ENCODE measurements at regions not wholly inside any gene's neighbourhood (a gene's known extent, or its start where the extent isn't known, plus 50 kb on each side); places are given as distances from the start of the nearest gene placed in this dataset.

DNA sequence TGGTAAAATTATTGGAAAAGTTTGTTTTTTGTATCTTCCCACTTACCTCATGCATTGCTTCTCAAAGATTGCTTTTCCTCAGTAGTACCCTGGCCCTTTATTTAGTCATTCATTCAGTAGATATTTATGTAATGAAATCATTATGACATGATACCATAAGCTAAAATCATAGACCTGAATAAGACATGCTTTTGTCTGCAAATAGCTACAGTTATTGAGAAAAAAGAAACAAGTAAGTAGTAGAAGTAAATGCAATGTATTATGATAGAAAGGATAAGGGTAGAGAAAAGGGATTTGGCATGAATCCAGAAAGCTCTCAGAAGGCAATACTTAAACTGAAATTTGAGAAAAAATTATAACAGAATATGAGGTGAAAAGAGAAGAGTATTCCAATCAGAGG, 352.5 kb downstream of the GPM6A start:
- intact Hi-C loops (cut with micrococcal nuclease): no loop called here
- DNase-seq: no peak
- ATAC-seq: no peak

- ATAC-seq: no peak
- intact Hi-C loops (cut with micrococcal nuclease): no loop called here
Measured at GRCh38 chr4:175460414-175460813, 351.6 kb downstream of the GPM6A start.

DNA sequence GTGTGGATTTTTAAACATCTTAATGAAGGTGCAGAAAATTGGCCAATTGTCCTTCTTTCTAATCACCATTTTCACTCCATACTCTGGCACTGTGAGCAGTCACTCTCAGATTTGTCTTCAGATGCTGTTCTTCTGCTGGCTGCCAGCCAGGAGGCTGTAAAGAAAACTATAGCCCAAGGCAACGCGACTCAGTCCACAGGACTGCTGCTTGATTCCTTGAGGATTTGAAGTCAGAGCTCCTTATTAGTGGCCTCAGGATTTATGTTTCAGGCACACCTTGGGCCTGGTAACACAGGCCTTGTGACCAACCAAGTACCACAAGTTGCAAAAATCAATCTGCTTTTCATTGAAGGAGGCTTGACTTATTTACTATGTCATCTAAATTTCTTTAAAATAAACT, 342.6 kb downstream of the GPM6A start:
- intact Hi-C loops (cut with micrococcal nuclease): no loop called here
- DNase-seq: no peak
- ATAC-seq: no peak

More at GRCh38 chr4:175460414-175460813, 351.6 kb downstream of the GPM6A start:
- DNase-seq: no peak

- intact Hi-C loops (cut with micrococcal nuclease): no loop called here
- ATAC-seq: no peak
- DNase-seq: no peak
Measured at GRCh38 chr4:175470131-175470530, 341.9 kb downstream of the GPM6A start.

GRCh38 chr4:175480404-175480803, 331.7 kb downstream of the GPM6A start:
- intact Hi-C loops (cut with micrococcal nuclease): no loop called here
- DNase-seq (no peak), ATAC-seq (no peak)

- DNase-seq: no peak
- intact Hi-C loops (cut with micrococcal nuclease): no loop called here
- ATAC-seq: no peak
Measured at GRCh38 chr4:175499735-175500352, 312.2 kb downstream of the GPM6A start.

DNA sequence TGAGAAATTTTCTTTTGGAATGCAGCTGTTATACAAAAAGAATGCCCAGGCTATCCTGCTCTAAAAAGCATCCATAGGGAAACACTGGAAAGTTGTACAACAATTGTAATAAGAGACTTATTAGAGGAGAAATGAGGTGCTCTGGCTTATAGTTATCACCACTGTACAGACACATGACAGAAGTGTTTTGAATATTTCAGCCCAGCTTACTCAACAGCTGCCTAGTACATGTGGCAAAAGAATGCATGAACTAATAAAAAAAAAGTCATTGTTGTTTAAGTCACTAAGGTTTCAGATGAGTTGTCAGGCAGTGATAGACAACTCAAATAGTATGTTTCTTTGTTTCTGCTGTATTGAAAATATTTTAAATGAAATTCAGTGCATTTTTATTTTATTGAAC, 307.7 kb downstream of the GPM6A start:
- ATAC-seq: no peak
- intact Hi-C loops (cut with micrococcal nuclease): no loop called here
- no peak for DNase-seq

- ATAC-seq (no peak), DNase-seq (no peak)
- intact Hi-C loops (cut with micrococcal nuclease): no loop called here
Measured at GRCh38 chr4:175509320-175509719, 302.7 kb downstream of the GPM6A start.

DNA sequence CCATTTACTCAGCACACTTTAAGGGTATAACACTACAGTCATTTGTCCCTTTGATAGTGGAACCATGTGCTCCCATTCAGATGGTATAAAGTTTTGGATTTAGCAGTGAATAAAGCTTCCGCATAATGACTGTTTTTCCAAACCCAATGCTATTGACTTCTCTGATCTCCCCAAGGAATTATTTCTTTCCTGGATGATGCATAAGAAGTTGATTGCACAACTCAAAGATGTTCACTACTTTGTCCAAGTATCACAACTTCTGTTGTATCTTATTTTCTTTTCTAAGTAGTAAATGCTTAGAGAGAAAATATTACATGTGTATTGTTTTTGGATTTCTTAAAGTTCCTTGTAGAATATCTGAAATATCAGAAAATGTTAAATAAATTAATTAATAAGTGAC, 300.2 kb downstream of the GPM6A start:
- intact Hi-C loops (cut with micrococcal nuclease): no loop called here
- ATAC-seq (no peak), DNase-seq (no peak)

GRCh38 chr4:175514174-175514573, 297.9 kb downstream of the GPM6A start:
- no peak for ATAC-seq
- intact Hi-C loops (cut with micrococcal nuclease): no loop called here
- DNase-seq: no peak

DNA sequence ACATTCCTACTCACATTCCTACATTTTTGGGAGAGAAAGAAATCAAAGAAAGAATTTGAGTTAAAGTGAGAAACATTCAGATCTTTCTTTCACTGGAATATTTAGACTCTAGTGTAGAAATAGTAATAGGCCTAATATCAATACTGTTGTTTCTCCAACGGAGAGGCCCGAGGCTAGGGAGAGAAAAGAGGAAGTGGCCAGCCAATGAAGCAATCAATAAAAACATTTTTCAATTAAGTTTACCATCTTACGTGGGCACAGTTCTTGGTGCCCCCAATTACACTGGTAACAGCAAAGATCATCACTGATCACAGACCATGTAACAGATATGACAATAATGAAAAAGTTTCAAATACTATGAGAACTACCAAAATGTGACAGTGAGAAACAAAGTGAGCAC, 281.4 kb downstream of the GPM6A start:
- intact Hi-C loops (cut with micrococcal nuclease): no loop called here
- ATAC-seq: no peak

DNA sequence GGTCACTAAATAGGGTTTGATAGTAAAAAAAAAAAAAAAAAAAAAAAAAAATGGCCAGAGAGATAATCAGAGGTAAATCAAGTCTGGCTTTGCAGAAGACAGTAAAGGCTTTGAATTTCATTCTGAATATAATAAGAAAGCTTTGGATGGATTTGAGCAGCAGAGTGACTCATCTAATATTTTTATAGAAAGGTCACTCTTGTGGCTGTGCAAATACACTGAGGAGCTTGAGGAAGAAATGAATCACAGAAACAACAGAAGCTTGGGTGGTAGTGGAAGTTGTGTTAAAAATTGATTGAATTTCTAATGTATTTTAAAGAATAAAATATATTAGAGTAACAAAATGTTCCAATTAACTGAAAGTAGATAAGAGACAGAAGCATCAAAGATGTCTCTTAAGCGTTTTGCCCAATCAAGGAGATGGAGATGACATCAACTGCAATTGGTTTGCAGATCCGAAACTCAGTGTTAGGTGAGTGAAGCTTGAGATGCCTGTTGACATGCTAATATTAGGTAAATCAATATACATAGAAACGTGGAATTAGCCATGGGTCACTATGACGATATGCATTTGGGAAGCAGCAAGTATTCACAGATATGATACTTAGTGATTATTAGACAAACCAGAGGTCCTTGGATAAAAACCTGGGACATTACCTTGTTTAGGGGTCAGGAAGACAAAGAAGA, 280.5 kb downstream of the GPM6A start:
- ATAC-seq: no peak
- intact Hi-C loops (cut with micrococcal nuclease): no loop called here
- DNase-seq: no peak

More for the DNA sequence above, 281.4 kb downstream of the GPM6A start:
- DNase-seq: no peak

GRCh38 chr4:175536852-175537453, 275.1 kb downstream of the GPM6A start:
- no peak for ATAC-seq
- DNase-seq: no peak
- intact Hi-C loops (cut with micrococcal nuclease): loop anchor here (5.0 kb wide), 1 partner anchor 775 kb away; no protein-coding TSS in a partner anchor

GRCh38 chr4:175539498-175539897, 272.6 kb downstream of the GPM6A start:
- ATAC-seq: no peak

DNA sequence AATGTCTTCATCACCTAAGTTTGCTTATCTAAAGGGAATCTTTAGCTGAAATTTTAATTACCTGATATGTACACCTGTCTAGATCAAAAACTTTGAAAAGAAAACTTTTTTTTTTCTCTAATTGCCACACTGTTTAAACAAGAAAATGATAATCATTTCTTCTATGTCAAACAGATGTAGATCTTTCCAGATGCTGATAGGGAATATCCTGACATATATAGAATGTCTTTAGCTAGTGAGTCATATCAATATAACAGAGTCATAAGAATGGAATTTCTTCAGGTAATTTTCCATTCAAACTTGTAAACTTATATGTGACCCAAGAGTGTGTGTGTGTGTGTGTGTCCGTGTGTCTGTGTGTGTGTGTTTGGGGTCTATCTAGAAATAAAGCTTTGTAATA, 271.9 kb downstream of the GPM6A start:
- DNase-seq: no peak
- no peak for ATAC-seq
- intact Hi-C loops (cut with micrococcal nuclease): no loop called here

More at GRCh38 chr4:175539498-175539897, 272.6 kb downstream of the GPM6A start:
- intact Hi-C loops (cut with micrococcal nuclease): loop anchor here (5.0 kb wide), 1 partner anchor 777 kb away; no protein-coding TSS in a partner anchor
- no peak for DNase-seq

DNA sequence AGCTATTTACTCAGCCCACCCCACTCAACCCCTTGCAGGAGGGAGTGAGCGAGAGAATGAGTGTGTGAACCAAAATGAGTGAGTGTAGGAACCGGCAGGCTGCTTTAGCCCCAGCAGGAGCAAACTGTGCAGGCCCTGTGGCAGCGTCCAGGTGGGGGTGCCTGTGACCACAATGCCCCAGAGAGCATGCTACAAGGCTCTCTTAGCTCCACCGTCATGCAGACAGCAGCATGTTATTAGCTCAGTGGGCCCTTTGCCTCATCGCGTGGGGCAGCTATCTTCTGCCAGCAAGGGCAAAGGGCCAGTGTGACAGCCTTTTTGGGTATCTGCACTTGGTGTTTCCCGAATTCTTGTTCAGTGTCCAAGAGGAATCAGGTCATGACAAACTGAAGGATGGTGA, 271.3 kb downstream of the GPM6A start:
- intact Hi-C loops (cut with micrococcal nuclease): no loop called here
- DNase-seq (no peak), ATAC-seq (no peak)

GRCh38 chr4:175542786-175543185, 269.3 kb downstream of the GPM6A start:
- ATAC-seq (peak; percentile 63), DNase-seq (no peak)
- intact Hi-C loops (cut with micrococcal nuclease): no loop called here

DNA sequence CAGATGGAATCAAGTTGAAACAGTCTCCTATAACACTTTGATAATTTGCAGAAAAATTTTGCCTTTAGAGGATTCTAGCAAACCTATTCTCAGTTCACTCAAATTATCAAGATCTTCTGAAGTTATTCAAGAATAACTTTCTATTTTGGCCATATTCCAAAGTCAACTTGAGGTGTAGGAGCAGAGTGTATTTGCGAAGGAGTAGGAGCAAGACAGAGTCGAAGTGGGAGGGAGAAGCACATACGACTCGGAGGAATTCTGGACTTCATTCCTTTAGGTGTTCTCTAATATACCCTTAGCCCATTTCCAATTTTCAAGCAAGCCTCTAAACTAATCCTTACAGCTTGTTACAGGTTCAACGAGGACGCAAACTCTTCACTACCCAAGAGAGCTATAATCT, 252.9 kb downstream of the GPM6A start:
- no peak for DNase-seq
- intact Hi-C loops (cut with micrococcal nuclease): no loop called here
- no peak for ATAC-seq

DNA sequence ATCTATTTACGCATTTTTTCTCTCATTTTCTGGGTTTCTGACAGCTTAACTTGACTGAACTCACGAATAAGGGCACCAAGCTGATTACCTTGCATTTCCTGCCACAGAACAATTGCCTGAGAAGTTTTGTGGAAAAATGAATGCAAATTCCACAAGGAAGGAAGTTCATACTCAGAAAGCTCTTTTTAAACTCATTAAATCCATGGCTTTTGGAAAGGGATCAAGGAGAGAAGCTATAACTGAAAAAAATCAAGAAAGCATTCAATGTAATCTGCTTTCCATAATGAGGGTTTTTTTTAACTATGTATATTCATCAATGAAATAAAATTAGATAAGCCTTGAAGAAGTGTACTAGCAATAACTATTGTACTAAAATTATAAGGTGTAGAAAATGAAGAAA, 252.5 kb downstream of the GPM6A start:
- ATAC-seq (no peak), DNase-seq (no peak)
- intact Hi-C loops (cut with micrococcal nuclease): no loop called here

DNA sequence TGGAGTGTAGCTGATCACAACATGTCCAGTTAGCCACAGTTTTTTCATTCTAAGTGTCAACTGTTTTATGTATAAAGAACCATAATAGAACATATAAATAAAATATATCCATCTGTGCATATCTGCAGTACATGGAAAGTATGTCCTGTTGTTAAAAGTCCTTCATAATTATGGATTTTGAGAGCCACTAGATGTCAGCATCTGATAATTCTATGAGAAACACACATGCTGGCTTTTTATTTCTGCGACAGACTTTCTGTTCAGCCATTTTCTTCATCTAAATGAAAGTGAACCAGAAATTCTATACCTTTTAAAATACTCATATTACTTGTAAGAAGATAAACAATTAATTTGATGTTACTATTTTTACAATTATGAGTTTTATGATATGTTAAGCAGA, 251.5 kb downstream of the GPM6A start:
- intact Hi-C loops (cut with micrococcal nuclease): no loop called here
- DNase-seq: no peak

GRCh38 chr4:175561696-175562095, 250.4 kb downstream of the GPM6A start:
- no peak for DNase-seq
- ATAC-seq: no peak
- intact Hi-C loops (cut with micrococcal nuclease): no loop called here

More for the DNA sequence above, 251.5 kb downstream of the GPM6A start:
- no peak for ATAC-seq
